Right lobe of liver (tissue), 6 donors: ENCODE measurements at regions not wholly inside any gene's neighbourhood (a gene's known extent, or its start where the extent isn't known, plus 50 kb on each side); places are given as distances from the start of the nearest gene placed in this dataset.

Source experiments
- ATAC-seq, 4 donors: fragments of 200-7000 bp; cut with Tn5 transposase; one replicate each; pipeline ENCODE4 v1.9.1; 2020; ENCODE audit warnings: mild to moderate bottlenecking in 4 of 4, moderate library complexity in 4 of 4
- DNase-seq, 3 donors: peaks; one replicate each; pipeline ENCODE4 v3.0.0-alpha.2; 2020
- H3K27ac ChIP-seq, 3 donors: fragments of 200-600 bp; one replicate each; pipeline ENCODE4 v1.8.0; 2022
- H3K27me3 ChIP-seq, 2 donors: fragments of 200-600 bp; one replicate each; pipeline ENCODE4 v1.8.0; 2022
- H3K36me3 ChIP-seq, 4 donors: fragments of 200-600 bp; sonication (generic) in 1 of 4; one replicate each; pipeline versions ENCODE4 v1.5.1 to v1.8.0; 2017 to 2022; ENCODE audit warnings: control low read depth in 1 of 4
- H3K4me1 ChIP-seq, 4 donors: fragments of 200-600 bp; sonication (generic) in 1 of 4; one replicate each; pipeline versions ENCODE4 v1.5.1 to v1.8.0; 2017 to 2022; ENCODE audit warnings: control low read depth in 1 of 4
- H3K4me3 ChIP-seq, 3 donors: fragments of 200-600 bp; one replicate each; pipeline ENCODE4 v1.8.0; 2022
- H3K9me3 ChIP-seq, 4 donors: fragments of 200-600 bp; sonication (generic) in 1 of 4; one replicate each; pipeline versions ENCODE4 v1.5.1 to v1.8.0; 2017 to 2022; ENCODE audit warnings: control low read depth in 1 of 4
- CTCF ChIP-seq, 4 donors: fragments of 200-600 bp in 3 of 4; fragments of 450-650 bp in 1 of 4; IDR thresholded peaks; one replicate each; pipeline versions ENCODE4 v1.5.1 to v1.8.0; 2016 to 2022; ENCODE audit warnings: antibody characterized with exemption in 4 of 4, mild to moderate bottlenecking in 2 of 4
- POLR2A ChIP-seq: fragments of 450-650 bp; IDR thresholded peaks from one replicate; pipeline ENCODE4 v1.6.1; 2017; ENCODE audit warnings: antibody characterized with exemption, mild to moderate bottlenecking
- WGBS: methylation state at CpG from one replicate; pipeline ENCODE4 v1.1.6; 2018; ENCODE audit warnings: low coverage, low lambda C conversion rate; ENCODE audit not compliant: insufficient coverage; ENCODE audit errors: missing lambda C conversion rate; 5-methylcytosine and 5-hydroxymethylcytosine counted together
- intact Hi-C, 2 donors: fragments of 100-400 bp; cut with DNase I; formaldehyde crosslinking; loops; one replicate each; pipeline versions ENCODE4 v1.11.2 to v1.14.1; 2022
- donor health status: DM: no; HTN: yes; CAD: no.
- donor health status: DM: no; HTN: no; CAD: no.
- donor health status: DM: no; HTN: no; CAD: no.
- donor health status: DM: no; HTN: yes; CAD: no.
- donor health status: DM: no; HTN: yes; CAD: no.

GRCh38 chr14:58736606-58737005 is 98.8 kb downstream of the DACT1 start:
- intact Hi-C loops, result no loop called here
- no peaks in the 10 kb centered on the region for H3K9me3 ChIP-seq
- no peaks in the 10 kb centered on the region for H3K36me3 ChIP-seq
- no peak overlapping the region for H3K27ac ChIP-seq
- H3K4me3 ChIP-seq, result no peak overlapping the region
- H3K27me3 ChIP-seq, result no peaks in the 10 kb centered on the region
- H3K4me1 ChIP-seq, result no peaks in the 10 kb centered on the region
- no peak for TF ChIP-seq POLR2A
- no peak for TF ChIP-seq CTCF (IDR thresholded peaks at IDR 0.05)
- DNase-seq (no peak), ATAC-seq (no peak)
- WGBS, result 76% methylated on average over 4 of the region's 4 CpGs

GRCh38 chr14:58737511-58737910 is 99.7 kb downstream of the DACT1 start:
- H3K9me3 ChIP-seq, result no peaks in the 10 kb centered on the region
- DNase-seq (no peak), ATAC-seq (no peak)
- H3K4me3 ChIP-seq, result no peak overlapping the region
- WGBS, result 98% methylated on average over 5 of the region's 5 CpGs
- no peaks in the 10 kb centered on the region for H3K36me3 ChIP-seq
- no peak overlapping the region for H3K27ac ChIP-seq
- intact Hi-C loops, result no loop called here
- TF ChIP-seq POLR2A, result no peak
- no peak for TF ChIP-seq CTCF (IDR thresholded peaks at IDR 0.05)
- H3K27me3 ChIP-seq, result no peaks in the 10 kb centered on the region
- no peaks in the 10 kb centered on the region for H3K4me1 ChIP-seq

- ATAC-seq, result no peak
- no peaks in the 10 kb centered on the region for H3K9me3 ChIP-seq
- DNase-seq, result no peak
- TF ChIP-seq CTCF (IDR thresholded peaks at IDR 0.05) (no peak), POLR2A (no peak)
- H3K27ac ChIP-seq, result no peak overlapping the region
- H3K4me3 ChIP-seq, result no peak overlapping the region
- 55% methylated on average over 3 of the region's 3 CpGs for WGBS
- intact Hi-C loops, result no loop called here
- H3K27me3 ChIP-seq, result no peaks in the 10 kb centered on the region
- H3K36me3 ChIP-seq, result no peaks in the 10 kb centered on the region
- H3K4me1 ChIP-seq, result no peaks in the 10 kb centered on the region
Observed at GRCh38 chr14:58738189-58738836, 100.6 kb downstream of the DACT1 start.

- Histone ChIP-seq H3K27me3 (no peaks in the 10 kb centered on the region), H3K4me1 (no peaks in the 10 kb centered on the region), H3K27ac (no peak overlapping the region), H3K9me3 (no peaks in the 10 kb centered on the region), H3K36me3 (no peaks in the 10 kb centered on the region), H3K4me3 (no peak overlapping the region)
- ATAC-seq, result no peak
- intact Hi-C loops, result no loop called here
- WGBS, result 75% methylated on average over 2 of the region's 2 CpGs
- no peak for TF ChIP-seq CTCF (IDR thresholded peaks at IDR 0.05)
- TF ChIP-seq POLR2A, result no peak
- DNase-seq, result no peak
Observed at GRCh38 chr14:58738876-58739275, 101.1 kb downstream of the DACT1 start.

GRCh38 chr14:58739674-58740073 is 101.9 kb downstream of the DACT1 start:
- intact Hi-C loops, result no loop called here
- ATAC-seq (peak in 1 of 4 donors; percentile 15), DNase-seq (no peak)
- Histone ChIP-seq H3K27ac (no peak overlapping the region), H3K9me3 (no peaks in the 10 kb centered on the region), H3K36me3 (no peaks in the 10 kb centered on the region), H3K4me1 (no peaks in the 10 kb centered on the region), H3K4me3 (no peak overlapping the region), H3K27me3 (no peaks in the 10 kb centered on the region)
- 96% methylated on average over 2 of the region's 3 CpGs for WGBS
- TF ChIP-seq POLR2A, result no peak
- no peak for TF ChIP-seq CTCF (IDR thresholded peaks at IDR 0.05)
